ENCODE measurements at regions not wholly inside any gene's neighbourhood (a gene's known extent, or its start where the extent isn't known, plus 50 kb on each side); places are given as distances from the start of the nearest gene placed in this dataset.
A peak's percentile ranks its signal among the peaks of the same experiment; 100 is the strongest.

DNA sequence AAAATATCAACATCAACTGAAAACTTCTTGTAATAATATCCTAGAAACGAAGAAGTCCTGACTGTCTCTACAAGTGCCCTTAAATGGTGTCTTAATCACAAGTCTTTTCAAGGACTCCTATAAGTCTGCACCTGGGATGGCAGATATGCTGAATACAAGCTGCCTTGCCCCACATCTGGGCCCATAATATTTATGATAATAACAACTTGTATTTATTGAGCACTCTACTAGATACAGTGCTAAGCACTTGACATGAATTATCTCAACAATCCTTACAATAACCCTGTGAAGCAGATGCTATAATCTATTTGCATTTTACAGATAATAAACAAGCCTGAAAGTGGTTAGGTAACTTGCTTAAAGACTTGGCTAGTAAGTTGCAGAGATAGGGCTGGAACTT is 78.0 kb upstream of the ZNF648 start:
- Histone ChIP-seq H3K4me3 (no peak overlapping the region), H3K4me1 (ENCODE audit: insufficient read depth) (peaks cover 14% of the 10 kb centered on the region), H3K9me3 (no peaks in the 10 kb centered on the region), H3K27ac (no peak overlapping the region), H3K36me3 (no peaks in the 10 kb centered on the region), H3K27me3 (no peaks in the 10 kb centered on the region)
- TF ChIP-seq, protein P1, sequence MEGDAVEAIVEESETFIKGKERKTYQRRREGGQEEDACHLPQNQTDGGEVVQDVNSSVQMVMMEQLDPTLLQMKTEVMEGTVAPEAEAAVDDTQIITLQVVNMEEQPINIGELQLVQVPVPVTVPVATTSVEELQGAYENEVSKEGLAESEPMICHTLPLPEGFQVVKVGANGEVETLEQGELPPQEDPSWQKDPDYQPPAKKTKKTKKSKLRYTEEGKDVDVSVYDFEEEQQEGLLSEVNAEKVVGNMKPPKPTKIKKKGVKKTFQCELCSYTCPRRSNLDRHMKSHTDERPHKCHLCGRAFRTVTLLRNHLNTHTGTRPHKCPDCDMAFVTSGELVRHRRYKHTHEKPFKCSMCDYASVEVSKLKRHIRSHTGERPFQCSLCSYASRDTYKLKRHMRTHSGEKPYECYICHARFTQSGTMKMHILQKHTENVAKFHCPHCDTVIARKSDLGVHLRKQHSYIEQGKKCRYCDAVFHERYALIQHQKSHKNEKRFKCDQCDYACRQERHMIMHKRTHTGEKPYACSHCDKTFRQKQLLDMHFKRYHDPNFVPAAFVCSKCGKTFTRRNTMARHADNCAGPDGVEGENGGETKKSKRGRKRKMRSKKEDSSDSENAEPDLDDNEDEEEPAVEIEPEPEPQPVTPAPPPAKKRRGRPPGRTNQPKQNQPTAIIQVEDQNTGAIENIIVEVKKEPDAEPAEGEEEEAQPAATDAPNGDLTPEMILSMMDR (IDR thresholded peaks at IDR 0.05): no peak
- TF ChIP-seq POLR2A (IDR thresholded peaks at IDR 0.05) (no peak), EP300 (IDR thresholded peaks at IDR 0.05) (no peak)
- intact Hi-C loops (cut with DNase I): no loop called here
- no peak for DNase-seq
- 54 to 79% (median 68%) methylated on average over 1 of the region's 1 CpG for WGBS, 3 donors

DNA sequence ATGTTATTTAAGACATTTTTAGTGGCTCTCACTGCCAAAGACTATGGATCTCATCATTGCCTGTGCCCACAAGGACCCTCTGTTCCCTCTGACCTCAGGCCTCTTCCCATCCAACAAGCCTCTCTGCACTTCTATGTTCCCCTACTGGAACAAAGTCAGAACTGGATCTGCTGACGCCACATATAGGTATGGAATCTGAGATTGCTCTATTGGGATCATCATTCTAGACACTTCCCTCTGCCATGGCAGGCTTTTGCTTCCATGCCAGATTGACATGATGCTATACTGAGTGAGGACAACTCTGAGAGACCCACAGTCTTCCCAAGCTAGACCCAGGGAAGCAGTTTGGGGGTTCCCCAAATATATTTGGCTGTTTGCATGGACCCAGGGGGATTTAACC is 76.0 kb upstream of the ZNF648 start:
- TF ChIP-seq, protein P1 (IDR thresholded peaks at IDR 0.05): no peak
- TF ChIP-seq EP300 (IDR thresholded peaks at IDR 0.05) (no peak), POLR2A (IDR thresholded peaks at IDR 0.05) (no peak)
- WGBS, 3 donors: 87 to 93% (median 90%) methylated on average over 1 of the region's 1 CpG

DNA sequence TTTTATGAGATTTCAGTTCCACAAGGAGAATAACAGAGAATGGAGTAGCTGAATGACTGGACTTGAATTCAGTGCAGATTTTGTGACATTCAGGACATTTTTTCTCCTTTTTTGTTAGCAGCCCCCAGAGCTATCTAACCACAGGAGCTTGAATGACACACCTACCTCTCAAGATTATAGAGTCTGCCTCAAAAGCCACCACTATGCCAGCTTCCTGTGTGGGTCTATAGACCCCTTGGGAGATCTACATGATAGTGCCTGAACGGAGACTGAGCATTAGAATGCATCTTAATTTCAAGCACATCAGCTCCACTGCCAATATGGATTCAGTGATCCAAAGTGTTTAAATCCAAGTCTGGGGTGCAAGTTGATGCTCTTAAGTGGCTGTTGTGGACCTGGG is 74.4 kb upstream of the ZNF648 start:
- intact Hi-C loops (cut with DNase I): no loop called here

More for the DNA sequence above, 76.0 kb upstream of the ZNF648 start:
- no peaks in the 10 kb centered on the region for H3K36me3 ChIP-seq
- DNase-seq: no peak
- intact Hi-C loops (cut with DNase I): no loop called here
- no peaks in the 10 kb centered on the region for H3K9me3 ChIP-seq
- no peaks in the 10 kb centered on the region for H3K27me3 ChIP-seq
- H3K4me3 ChIP-seq: no peak overlapping the region
- peak overlapping the region in 1 of 2 donors; percentile 15 for H3K27ac ChIP-seq
- H3K4me1 ChIP-seq (ENCODE audit: insufficient read depth): peaks cover 2% of the 10 kb centered on the region

DNA sequence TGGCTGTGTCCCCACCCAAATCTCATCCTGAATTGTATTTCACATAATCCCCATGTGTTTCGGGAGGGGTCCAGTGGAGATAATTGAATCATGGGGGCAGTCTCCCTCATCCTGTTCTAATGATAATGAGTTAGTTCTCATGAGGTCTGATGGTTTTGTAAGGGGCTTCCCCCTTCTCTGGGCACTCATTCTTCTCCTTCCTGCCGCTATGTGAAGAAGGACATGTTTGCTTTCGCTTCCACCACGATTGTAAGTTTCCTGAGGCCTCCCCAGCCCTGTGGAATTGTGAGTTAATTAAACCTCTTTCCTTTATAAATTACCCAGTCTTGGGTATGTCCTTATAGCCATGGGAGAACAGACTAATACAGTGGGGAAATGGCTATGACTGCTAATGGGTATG is 72.7 kb upstream of the ZNF648 start:
- TF ChIP-seq EP300 (IDR thresholded peaks at IDR 0.05): no peak
- no peak for TF ChIP-seq POLR2A (IDR thresholded peaks at IDR 0.05)
- TF ChIP-seq, protein P1 (IDR thresholded peaks at IDR 0.05): no peak
- intact Hi-C loops (cut with DNase I): loop anchor here in 1 of 4 donors (5.0 kb wide), 1 partner anchor 47 kb away; no protein-coding TSS in a partner anchor

More for the DNA sequence above, 74.4 kb upstream of the ZNF648 start:
- Histone ChIP-seq H3K4me3 (no peak overlapping the region), H3K27me3 (no peaks in the 10 kb centered on the region), H3K9me3 (no peaks in the 10 kb centered on the region), H3K36me3 (no peaks in the 10 kb centered on the region), H3K27ac (no peak overlapping the region), H3K4me1 (ENCODE audit: insufficient read depth) (peaks cover 2% of the 10 kb centered on the region)
- TF ChIP-seq EP300 (IDR thresholded peaks at IDR 0.05) (no peak), POLR2A (IDR thresholded peaks at IDR 0.05) (no peak)
- TF ChIP-seq, protein P1 (IDR thresholded peaks at IDR 0.05): no peak
- DNase-seq: no peak
- 88 to 89% (median 89%) methylated on average over 1 of the region's 1 CpG for WGBS, 3 donors

More for the DNA sequence above, 72.7 kb upstream of the ZNF648 start:
- Histone ChIP-seq H3K4me1 (ENCODE audit: insufficient read depth) (peaks cover 2% of the 10 kb centered on the region), H3K36me3 (no peaks in the 10 kb centered on the region), H3K27ac (no peak overlapping the region), H3K27me3 (no peaks in the 10 kb centered on the region), H3K4me3 (no peak overlapping the region), H3K9me3 (no peaks in the 10 kb centered on the region)
- WGBS, 3 donors: 87 to 99% (median 97%) methylated on average over 4 of the region's 4 CpGs
- no peak for DNase-seq

Measured in ovary (tissue), 7 donors.